GM10266 (cell line): ENCODE measurements at regions not wholly inside any gene's neighbourhood (a gene's known extent, or its start where the extent isn't known, plus 50 kb on each side); places are given as distances from the start of the nearest gene placed in this dataset.
"Not testable (repeated sequence)": the region's sequence is repeated elsewhere in the genome, so short reads cannot be mapped to it uniquely, and the experiment has no call there.

ENCODE experiments used
- DNase-seq: peaks from one replicate; pipeline ENCODE4 v3.0.0; 2012; ENCODE audit errors: extremely low spot score
- TF ChIP-seq, protein P1 (sequence below): IDR thresholded peaks from 2 replicates; pipeline ENCODE4 v1.5.1; 2012; ENCODE audit warnings: mild to moderate bottlenecking, low read depth; ENCODE audit not compliant: control insufficient read depth, insufficient read depth; ENCODE audit errors: missing control alignments

DNA sequence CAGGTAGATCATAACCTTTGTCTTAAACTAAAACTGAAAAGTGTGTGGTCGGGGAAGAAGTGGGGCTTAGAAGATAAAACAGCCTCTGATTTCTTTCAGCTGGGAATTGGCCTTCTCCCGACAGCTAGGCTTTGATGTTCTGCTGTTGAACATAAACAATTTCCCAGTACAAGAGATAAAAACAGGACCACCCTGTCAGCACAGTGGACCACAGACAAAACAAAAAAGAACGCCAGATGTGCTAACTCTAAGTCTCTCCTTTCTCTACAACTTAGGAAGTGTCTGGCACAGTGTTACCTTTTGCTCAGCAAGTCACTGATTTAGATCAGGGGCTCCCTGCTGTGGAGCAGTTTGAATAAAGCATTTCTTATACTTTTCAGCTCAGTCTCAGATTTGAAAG lies 87.5 kb upstream of the UXT start:
- DNase-seq = no peak
- TF ChIP-seq, protein P1, sequence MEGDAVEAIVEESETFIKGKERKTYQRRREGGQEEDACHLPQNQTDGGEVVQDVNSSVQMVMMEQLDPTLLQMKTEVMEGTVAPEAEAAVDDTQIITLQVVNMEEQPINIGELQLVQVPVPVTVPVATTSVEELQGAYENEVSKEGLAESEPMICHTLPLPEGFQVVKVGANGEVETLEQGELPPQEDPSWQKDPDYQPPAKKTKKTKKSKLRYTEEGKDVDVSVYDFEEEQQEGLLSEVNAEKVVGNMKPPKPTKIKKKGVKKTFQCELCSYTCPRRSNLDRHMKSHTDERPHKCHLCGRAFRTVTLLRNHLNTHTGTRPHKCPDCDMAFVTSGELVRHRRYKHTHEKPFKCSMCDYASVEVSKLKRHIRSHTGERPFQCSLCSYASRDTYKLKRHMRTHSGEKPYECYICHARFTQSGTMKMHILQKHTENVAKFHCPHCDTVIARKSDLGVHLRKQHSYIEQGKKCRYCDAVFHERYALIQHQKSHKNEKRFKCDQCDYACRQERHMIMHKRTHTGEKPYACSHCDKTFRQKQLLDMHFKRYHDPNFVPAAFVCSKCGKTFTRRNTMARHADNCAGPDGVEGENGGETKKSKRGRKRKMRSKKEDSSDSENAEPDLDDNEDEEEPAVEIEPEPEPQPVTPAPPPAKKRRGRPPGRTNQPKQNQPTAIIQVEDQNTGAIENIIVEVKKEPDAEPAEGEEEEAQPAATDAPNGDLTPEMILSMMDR = no peak

- DNase-seq = no peak
- TF ChIP-seq, protein P1 = no peak
These were observed 86.4 kb upstream of the UXT start for GRCh38 chrX:47745416-47745815.

- TF ChIP-seq, protein P1 = no peak
- no peak for DNase-seq
These were observed 84.5 kb upstream of the UXT start for GRCh38 chrX:47743504-47743903.

GRCh38 chrX:47738870-47739269 lies 79.9 kb upstream of the UXT start:
- not testable (repeated sequence) for DNase-seq

GRCh38 chrX:47723689-47724088 lies 64.7 kb upstream of the UXT start:
- TF ChIP-seq, protein P1 = peak; percentile 39
- no peak for DNase-seq

DNA sequence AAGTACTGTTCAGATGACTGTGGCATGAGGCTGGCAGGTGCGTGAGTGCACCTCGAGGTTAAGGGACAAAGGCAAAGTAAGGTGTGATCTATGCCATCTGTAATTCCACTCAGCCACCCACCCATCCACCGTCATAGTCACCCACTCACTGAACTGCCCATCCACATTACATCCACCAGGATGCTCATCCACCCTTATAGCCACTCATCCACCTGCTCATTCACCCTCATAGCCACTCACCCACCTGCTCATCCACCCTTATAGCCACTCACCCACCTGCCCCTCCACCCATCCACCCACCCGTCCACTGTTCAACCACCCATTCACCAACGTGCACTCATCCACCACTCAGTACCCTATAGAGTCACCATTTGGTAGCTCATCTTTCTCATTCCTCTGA lies 64.1 kb upstream of the UXT start:
- TF ChIP-seq, protein P1 = no peak
- no peak for DNase-seq

- DNase-seq = no peak
- TF ChIP-seq, protein P1 = no peak
These were observed 63.3 kb upstream of the UXT start for GRCh38 chrX:47722260-47722659.

DNA sequence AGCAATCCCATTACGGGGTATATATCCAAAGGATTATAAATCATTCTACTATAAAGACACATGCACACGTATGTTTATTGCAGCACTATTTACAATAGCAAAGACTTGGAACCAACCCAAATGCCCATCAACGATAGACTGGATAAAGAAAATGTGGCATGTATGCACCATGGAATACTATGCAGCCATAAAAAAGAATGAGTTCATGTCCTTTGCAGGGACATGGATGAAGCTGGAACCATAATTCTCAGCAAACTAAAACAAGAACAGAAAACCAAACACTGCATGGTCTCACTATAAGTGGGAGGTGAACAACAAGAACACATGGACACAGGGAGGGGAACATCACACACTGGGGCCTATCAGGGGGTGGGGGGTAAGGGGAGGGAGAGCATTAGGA lies 56.1 kb upstream of the UXT start:
- DNase-seq = not testable (repeated sequence)

- DNase-seq = not testable (repeated sequence)
These were observed 53.7 kb upstream of the UXT start for GRCh38 chrX:47712675-47713074.
